ENCODE measurements at regions not wholly inside any gene's neighbourhood (a gene's known extent, or its start where the extent isn't known, plus 50 kb on each side); places are given as distances from the start of the nearest gene placed in this dataset.

- no peak for DNase-seq
Measured at GRCh38 chr5:2696156-2696807, 55.2 kb downstream of the IRX2 start.

GRCh38 chr5:2695200-2695891 is 56.1 kb downstream of the IRX2 start:
- DNase-seq, result no peak

GRCh38 chr5:2691530-2691929 is 59.9 kb downstream of the IRX2 start:
- no peak for DNase-seq

- DNase-seq, result no peak
Measured at GRCh38 chr5:2690293-2690692, 61.2 kb downstream of the IRX2 start.

- DNase-seq, result no peak
Measured at GRCh38 chr5:2688586-2688985, 62.9 kb downstream of the IRX2 start.

- no peak for DNase-seq
Measured at GRCh38 chr5:2687746-2688145, 63.7 kb downstream of the IRX2 start.

- DNase-seq, result no peak
Measured at GRCh38 chr5:2686321-2687124, 65.0 kb downstream of the IRX2 start.

- DNase-seq, result no peak
Measured at GRCh38 chr5:2685651-2686272, 65.7 kb downstream of the IRX2 start.

- DNase-seq, result no peak
Measured at GRCh38 chr5:2684606-2685005, 66.9 kb downstream of the IRX2 start.

GRCh38 chr5:2683720-2684119 is 67.8 kb downstream of the IRX2 start:
- DNase-seq, result no peak

- DNase-seq, result no peak
Measured at GRCh38 chr5:2681476-2681875, 70.0 kb downstream of the IRX2 start.

GRCh38 chr5:2680979-2681378 is 70.5 kb downstream of the IRX2 start:
- no peak for DNase-seq

GRCh38 chr5:2677689-2678088 is 73.8 kb downstream of the IRX2 start:
- DNase-seq, result no peak

GRCh38 chr5:2675548-2675947 is 75.9 kb downstream of the IRX2 start:
- no peak for DNase-seq

- DNase-seq, result no peak
Measured at GRCh38 chr5:2674456-2674855, 77.0 kb downstream of the IRX2 start.

GRCh38 chr5:2670940-2671339 is 80.5 kb downstream of the IRX2 start:
- no peak for DNase-seq

GRCh38 chr5:2669913-2670312 is 81.6 kb downstream of the IRX2 start:
- DNase-seq, result no peak

- no peak for DNase-seq
Measured at GRCh38 chr5:2669259-2669658, 82.2 kb downstream of the IRX2 start.

GRCh38 chr5:2666081-2666480 is 85.4 kb downstream of the IRX2 start:
- DNase-seq, result no peak

GRCh38 chr5:2663489-2663888 is 88.0 kb downstream of the IRX2 start:
- no peak for DNase-seq

- DNase-seq, result no peak
Measured at GRCh38 chr5:2660315-2660714, 91.2 kb downstream of the IRX2 start.

- no peak for DNase-seq
Measured at GRCh38 chr5:2658881-2659470, 92.5 kb downstream of the IRX2 start.

GRCh38 chr5:2658447-2658846 is 93.0 kb downstream of the IRX2 start:
- no peak for DNase-seq
